NT2/D1 (cell line): ENCODE measurements at regions not wholly inside any gene's neighbourhood (a gene's known extent, or its start where the extent isn't known, plus 50 kb on each side); places are given as distances from the start of the nearest gene placed in this dataset.

Experiments
- SUZ12 ChIP-seq: IDR thresholded peaks from 2 replicates; pipeline ENCODE4 v1.6.1; 2011; ENCODE audit not compliant: insufficient read length, insufficient read depth; ENCODE audit errors: extremely low read depth
- YY1 ChIP-seq: IDR thresholded peaks from 2 replicates; pipeline ENCODE4 v1.6.1; 2011; ENCODE audit not compliant: insufficient read length, insufficient read depth
- ZNF274 ChIP-seq: IDR thresholded peaks from 2 replicates; pipeline ENCODE4 v1.6.1; 2011; ENCODE audit warnings: mild to moderate bottlenecking, low read depth, low read length

DNA sequence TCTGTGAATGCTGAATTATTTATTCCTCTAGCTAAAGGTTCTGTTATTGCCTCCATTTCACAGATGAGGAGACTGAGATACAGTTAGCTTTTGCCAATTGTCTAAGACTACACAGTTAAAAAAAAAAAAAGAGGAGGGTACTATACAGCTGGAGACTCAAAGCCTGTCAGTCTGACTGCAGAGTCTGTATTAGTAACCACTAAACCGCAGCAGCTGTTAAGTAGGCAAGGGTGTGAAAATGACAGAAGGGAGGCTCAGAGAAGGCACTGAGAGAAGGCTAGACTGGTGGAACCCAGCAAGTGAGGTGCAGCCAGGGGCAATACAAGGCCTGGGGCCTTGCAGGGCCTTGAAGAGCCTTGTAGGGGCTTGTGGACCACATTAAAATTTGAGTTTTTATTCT, 181.2 kb downstream of the CSNK2A3 start:
- no peak for TF ChIP-seq SUZ12
- no peak for TF ChIP-seq ZNF274
- no peak for TF ChIP-seq YY1
